ENCODE measurements at regions not wholly inside any gene's neighbourhood (a gene's known extent, or its start where the extent isn't known, plus 50 kb on each side); places are given as distances from the start of the nearest gene placed in this dataset.

GRCh38 chr10:29078919-29079318 lies 210.0 kb upstream of the LYZL1 start:
- no peak for DNase-seq

DNA sequence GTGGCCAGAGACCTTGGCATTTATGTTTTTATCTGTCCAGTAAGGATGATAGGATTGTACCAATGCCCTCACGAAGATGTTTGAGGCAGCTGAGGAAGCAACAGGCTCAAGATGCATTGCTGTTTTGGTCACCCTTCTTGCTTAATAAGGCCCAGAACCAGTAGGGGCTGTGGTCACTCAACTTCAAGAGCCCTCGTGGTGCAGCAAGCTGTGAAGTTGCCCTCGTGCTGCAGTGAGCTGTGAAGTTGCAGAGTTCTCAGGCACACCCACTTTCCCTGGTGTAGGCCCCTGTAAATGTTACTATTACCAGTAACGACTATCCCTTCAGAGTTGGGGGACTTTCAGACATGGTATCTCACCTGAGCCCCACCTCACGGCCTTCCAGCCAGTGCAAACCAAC lies 207.6 kb upstream of the LYZL1 start:
- no peak for DNase-seq

DNA sequence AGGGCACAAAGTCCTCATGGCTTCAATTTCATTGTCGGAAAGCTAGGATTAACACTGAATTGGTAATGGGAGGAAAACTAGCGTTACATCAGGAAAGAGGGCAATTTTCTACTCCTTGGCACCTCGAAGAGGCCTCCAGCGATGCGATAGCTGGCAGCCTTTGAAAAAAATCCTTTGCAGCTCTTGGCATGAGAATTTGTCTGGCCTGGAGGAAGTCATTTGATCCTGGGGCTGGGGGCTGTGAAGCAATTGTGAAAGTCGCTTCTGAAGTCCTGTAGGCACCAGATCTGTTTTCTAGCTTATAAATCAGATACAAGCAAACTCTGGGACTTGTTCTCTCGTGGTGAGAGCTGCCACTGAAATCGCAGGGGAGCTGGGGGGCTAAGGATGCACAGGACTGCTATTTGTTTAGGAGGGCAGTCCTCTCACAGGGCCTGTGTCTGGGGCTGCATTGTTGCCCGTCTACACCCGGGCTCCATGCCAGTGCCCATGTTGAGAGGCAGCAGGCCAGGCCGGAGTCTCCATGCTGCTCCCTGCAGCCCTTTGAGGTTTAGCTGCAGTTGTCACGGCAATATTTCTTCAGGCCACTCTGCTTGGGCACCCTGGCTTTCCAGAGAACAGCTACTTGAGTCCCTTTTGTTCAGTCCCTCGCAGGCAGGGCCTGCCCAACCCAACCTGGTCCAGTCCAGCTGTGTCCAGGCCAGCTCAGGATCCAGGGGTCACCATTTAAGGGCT lies 206.8 kb upstream of the LYZL1 start:
- DNase-seq, result peak; percentile 17

DNA sequence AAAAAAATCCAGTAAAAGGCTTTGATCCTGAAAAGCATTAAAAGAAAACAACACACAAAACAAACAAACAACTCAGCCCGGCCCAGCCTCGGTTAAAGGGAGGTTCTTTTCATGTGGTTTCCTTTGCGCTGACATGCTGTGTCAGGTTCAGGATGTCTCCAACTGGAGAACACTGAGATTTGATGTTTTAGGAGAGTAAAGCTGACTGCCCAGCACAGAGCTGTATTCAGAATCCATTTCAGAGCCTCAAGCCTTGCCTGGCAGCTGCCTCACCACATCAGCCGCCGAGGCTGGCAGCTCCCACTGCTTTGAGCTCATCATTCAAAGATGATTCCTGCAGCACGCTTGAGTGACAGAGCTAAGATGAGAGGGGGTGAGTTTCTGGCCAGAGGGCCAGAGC lies 205.8 kb upstream of the LYZL1 start:
- no peak for DNase-seq

GRCh38 chr10:29084681-29085307 lies 204.1 kb upstream of the LYZL1 start:
- DNase-seq, result no peak

- DNase-seq, result no peak
Measured at GRCh38 chr10:29089091-29089490, 199.8 kb upstream of the LYZL1 start.

DNA sequence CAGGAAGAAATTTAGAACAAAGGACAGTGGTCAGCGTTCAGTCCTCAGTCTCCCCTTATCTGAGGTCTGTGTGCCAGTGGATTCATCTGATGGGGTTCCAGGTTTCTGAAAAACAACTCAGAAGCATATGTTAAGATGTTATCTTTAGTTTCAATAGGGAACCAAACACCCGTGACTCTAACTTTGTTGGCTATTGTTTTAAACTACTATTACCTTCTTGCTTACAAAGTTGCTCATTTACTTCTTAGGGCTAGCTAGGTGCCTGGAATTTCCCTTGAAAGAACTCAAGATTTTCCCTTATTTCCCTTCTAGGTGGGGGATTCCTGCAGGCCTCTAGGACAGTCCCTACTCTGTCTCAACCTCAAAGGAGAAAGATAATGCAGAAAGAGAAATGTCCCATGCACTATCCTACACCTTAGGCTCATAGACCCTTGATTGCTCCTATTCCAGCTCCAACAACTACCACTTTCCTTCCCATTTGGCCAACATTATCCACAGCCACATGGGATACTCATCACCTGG lies 192.5 kb upstream of the LYZL1 start:
- DNase-seq, result no peak

GRCh38 chr10:29098423-29098822 lies 190.4 kb upstream of the LYZL1 start:
- no peak for DNase-seq

- no peak for DNase-seq
Measured at GRCh38 chr10:29099001-29099400, 189.9 kb upstream of the LYZL1 start.

DNA sequence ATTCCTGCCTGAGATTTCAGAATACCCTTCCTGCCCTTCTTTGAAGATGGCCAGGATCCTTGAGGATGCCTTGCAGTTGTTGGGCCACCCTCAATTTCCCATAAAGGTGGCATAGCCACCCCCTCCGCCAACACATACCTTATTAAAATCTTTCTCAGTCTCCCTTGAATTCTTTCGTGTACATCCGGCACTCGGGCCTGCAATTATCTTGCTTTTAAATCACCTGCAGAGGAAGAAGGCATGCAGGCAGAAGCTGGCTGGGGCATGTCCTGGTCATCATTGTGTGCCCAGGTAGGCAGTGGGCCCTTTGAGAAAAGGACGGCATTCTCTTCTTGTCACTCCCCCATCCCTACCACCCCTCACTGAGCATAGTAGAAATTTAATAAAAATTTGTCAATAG lies 189.5 kb upstream of the LYZL1 start:
- no peak for DNase-seq

- DNase-seq, result no peak
Measured at GRCh38 chr10:29100505-29100904, 188.4 kb upstream of the LYZL1 start.

GRCh38 chr10:29102233-29102632 lies 186.6 kb upstream of the LYZL1 start:
- no peak for DNase-seq

GRCh38 chr10:29102636-29103035 lies 186.2 kb upstream of the LYZL1 start:
- no peak for DNase-seq

DNA sequence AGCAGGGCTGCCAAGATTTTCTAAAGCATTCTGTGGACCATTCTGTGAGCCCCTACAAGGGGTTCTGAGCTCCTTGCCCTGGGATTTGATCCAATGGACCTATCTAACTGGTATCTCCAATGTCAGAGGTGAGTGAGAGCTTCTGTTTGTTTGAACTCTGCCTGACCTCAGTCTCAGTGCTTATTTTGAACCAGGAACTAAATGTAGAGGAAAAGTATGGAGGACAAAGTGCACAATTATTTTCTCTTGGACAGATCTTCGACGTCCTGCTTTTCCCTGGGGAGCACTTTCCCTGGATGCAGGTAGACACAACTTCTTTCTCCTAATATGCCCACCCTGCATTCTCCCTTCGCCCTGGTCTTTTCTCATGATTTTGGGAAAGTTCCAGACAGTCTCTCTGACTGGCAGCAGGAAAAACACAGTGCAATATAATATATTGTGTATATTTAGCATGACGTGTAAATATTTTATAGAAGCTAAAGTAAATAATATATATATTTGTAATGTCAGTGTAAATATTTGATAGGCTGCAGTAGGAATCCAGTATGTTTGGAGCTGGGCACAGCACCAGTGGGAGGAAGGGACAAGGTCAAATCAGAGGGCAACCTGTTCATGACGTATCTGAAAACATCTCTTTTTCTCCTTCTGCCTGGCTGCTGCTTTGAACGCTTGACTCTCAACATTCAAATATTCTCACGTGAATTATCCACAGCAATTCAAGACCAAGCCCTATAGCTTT lies 184.0 kb upstream of the LYZL1 start:
- DNase-seq, result no peak

- no peak for DNase-seq
Measured at GRCh38 chr10:29105516-29106215, 183.2 kb upstream of the LYZL1 start.

- no peak for DNase-seq
Measured at GRCh38 chr10:29106287-29106686, 182.6 kb upstream of the LYZL1 start.

GRCh38 chr10:29107866-29108498 lies 180.9 kb upstream of the LYZL1 start:
- DNase-seq, result no peak

DNA sequence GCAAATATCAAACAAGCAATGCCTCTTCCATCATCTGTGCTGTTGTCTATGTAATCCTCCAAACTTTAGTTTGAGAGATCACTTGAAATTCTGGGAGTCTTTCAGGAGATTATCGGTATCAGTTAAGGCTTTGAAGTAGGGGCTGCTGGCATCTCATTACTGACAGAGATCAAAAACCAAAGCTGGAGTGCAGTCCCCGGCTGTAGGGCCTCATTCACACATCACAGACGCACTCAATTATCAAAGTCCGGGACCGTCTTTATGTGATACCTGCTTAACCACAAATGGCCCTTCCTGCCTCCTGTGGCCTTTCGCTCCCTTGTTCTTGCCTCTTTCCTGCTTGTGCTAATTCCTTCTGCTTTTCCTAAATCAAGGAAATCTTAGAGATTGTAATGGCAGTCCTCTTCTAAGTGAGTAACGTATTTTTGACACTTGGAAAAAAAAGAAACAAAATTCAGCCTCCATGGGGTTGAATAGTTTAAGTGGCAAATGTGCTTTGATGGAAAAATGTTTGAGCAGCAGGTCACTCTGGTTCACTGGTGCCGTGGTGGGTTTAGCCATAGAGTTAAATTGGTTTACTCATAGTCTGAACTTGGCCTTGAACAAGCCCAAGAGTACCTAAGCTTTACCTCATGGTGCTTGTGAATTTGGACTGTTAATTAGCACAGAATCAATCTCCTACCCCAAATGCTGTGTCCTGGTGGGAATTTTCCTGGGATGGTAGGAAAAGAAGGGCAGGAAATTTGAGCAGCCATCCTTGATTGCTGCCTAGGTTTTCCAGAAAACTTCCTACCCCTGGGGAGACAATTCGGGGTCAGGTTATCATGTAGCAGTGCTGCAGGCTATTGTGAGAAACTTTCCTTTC lies 178.9 kb upstream of the LYZL1 start:
- DNase-seq, result no peak

DNA sequence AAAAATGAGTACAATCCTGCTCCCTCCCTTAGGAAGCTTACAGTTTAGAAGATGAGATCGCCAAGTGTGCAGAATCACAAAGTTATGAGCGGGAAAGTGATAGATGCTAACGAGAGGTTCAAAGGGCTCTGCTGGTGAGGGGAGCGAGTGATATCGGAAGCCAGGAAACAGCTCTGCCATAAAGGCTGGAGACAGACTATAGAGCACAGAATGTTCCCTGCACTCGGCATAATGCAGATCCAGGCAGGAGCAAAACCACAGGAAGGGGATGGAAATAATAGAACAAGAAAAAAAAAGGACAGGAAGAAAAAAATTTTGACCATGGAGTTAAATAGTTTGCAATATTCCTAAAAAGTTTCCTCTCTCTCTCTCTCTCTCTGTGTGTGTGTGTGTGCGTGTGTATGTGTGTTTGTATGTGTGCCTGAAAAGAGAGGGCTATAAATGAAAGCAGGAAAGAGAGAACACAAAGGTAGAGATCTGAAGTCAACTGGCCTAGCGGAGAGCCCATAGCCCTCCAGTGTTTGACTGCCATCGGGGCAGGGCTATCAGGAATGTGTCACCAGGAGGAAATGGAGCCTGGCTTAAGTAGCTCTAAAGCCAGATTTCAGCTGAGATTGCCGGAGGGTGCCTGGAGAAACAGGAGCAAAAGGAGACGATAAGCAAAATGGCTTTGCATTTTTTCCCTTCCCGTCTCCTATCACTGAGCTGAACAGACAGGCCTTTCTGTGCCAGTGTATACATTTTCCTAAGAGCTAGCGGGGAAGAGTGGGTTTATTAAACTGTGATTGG lies 175.8 kb upstream of the LYZL1 start:
- no peak for DNase-seq

DNA sequence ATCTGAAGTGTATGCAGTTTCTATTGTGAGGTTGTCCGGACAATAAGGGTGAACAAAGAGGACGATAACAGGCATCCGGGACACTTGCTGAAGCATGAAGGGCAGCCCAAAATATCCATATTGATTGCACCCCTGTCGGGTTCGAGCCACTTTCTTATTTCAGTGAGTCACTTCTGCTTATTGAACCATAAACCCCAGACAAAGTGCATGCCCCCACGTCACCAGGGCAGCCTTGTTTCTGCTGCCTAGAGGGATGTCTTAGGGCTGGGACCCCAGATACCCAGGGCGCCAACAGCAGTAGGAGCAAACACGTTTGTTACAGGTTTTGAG lies 175.3 kb upstream of the LYZL1 start:
- no peak for DNase-seq

All from muscle of arm (tissue), 1 donor.